Endothelial cell of umbilical vein (primary cell): ENCODE measurements at regions not wholly inside any gene's neighbourhood (a gene's known extent, or its start where the extent isn't known, plus 50 kb on each side); places are given as distances from the start of the nearest gene placed in this dataset.

Source experiments
- BruUV-seq: library from RNA; stranded (reverse); fragments of 400-500 nt; replicated peaks from 2 replicates; lab custom pipeline; 2021; lab: Mats Ljungman, UMichigan
- CTCF ChIA-PET: fragments of 300-600, 350-600 bp; sonication (Branson Sonifier 250); formaldehyde crosslinking; loops from one replicate; lab custom pipeline; 2021; ENCODE audit warnings: antibody characterized with exemption, inconsistent platforms; lab: Charles Lee
- POLR2A ChIA-PET: fragments of 300-600, 350-600 bp; sonication (Branson Sonifier 250); formaldehyde crosslinking; loops from one replicate; lab custom pipeline; 2021; ENCODE audit warnings: antibody characterized with exemption, inconsistent platforms; lab: Charles Lee
- DNase-seq: peaks from one replicate; pipeline ENCODE4 v3.0.0-alpha.2; 2011; ENCODE audit warnings: low read depth, low spot score
- FAIRE-seq: peaks from 2 replicates; lab custom pipeline; 2011; peaks lifted over from hg19 to GRCh38; lab: Jason Lieb, UNC
- H2AFZ ChIP-seq: 2 replicates; pipeline ENCODE4 v1.6.0; 2012; ENCODE audit warnings: low read depth, low read length, control low read depth, inconsistent platforms
- H3K27ac ChIP-seq: 2 replicates; pipeline ENCODE4 v1.5.1; 2011; ENCODE audit warnings: low read depth, mild to moderate bottlenecking, control low read depth, low read length, moderate library complexity; ENCODE audit not compliant: insufficient read depth
- H3K27me3 ChIP-seq, 2 experiments: 2 replicates each; pipeline versions ENCODE4 v1.6.0 to v1.6.1; 2011; ENCODE audit warnings: low read length in 2 of 2, mixed read lengths in 1 of 2; ENCODE audit not compliant: control insufficient read depth in 2 of 2, insufficient read depth in 2 of 2
- H3K36me3 ChIP-seq, 2 experiments: 2 replicates in 1 of 2; 3 replicates in 1 of 2; pipeline ENCODE4 v1.5.1; 2011; ENCODE audit warnings: low read length in 2 of 2, mild to moderate bottlenecking in 1 of 2, moderate library complexity in 1 of 2; ENCODE audit not compliant: control insufficient read depth in 2 of 2, insufficient read depth in 2 of 2; ENCODE audit errors: extremely low read depth in 1 of 2
- H3K4me1 ChIP-seq: 3 replicates; pipeline ENCODE4 v1.5.1; 2011; ENCODE audit warnings: mild to moderate bottlenecking, low read length; ENCODE audit not compliant: control insufficient read depth, insufficient read depth; ENCODE audit errors: extremely low read depth
- H3K4me2 ChIP-seq: 2 replicates; pipeline ENCODE4 v1.6.1; 2011; ENCODE audit warnings: low read length, control low read depth, mixed read lengths; ENCODE audit not compliant: insufficient read depth
- H3K4me3 ChIP-seq, 3 experiments: fragments of 200-600 bp in 1 of 3; sonication (generic), shearing (Covaris generic) in 1 of 3; replicated peaks in 1 of 3; 2 replicates each; pipeline ENCODE4 v1.5.1; 2011 to 2016; ENCODE audit warnings: control low read depth in 3 of 3, low read length in 3 of 3, mild to moderate bottlenecking in 2 of 3, inconsistent platforms in 1 of 3, low read depth in 1 of 3, moderate library complexity in 1 of 3; ENCODE audit not compliant: insufficient read depth in 1 of 3
- H3K79me2 ChIP-seq: 2 replicates; pipeline ENCODE4 v1.6.0; 2012; ENCODE audit warnings: low read length, inconsistent platforms; ENCODE audit not compliant: control insufficient read depth, insufficient read depth
- H3K9ac ChIP-seq: replicated peaks from 2 replicates; pipeline ENCODE3; 2011; ENCODE audit warnings: low read length, control low read depth; ENCODE audit not compliant: insufficient read depth; ENCODE audit errors: extremely low read depth
- H3K9me1 ChIP-seq: replicated peaks from 3 replicates; pipeline ENCODE4 v1.6.0; 2011; ENCODE audit warnings: mild to moderate bottlenecking, low read length; ENCODE audit not compliant: control insufficient read depth, insufficient read depth; ENCODE audit errors: extremely low read depth
- H3K9me3 ChIP-seq: replicated peaks from 2 replicates; pipeline ENCODE4 v1.5.1; 2012; ENCODE audit warnings: low read length, inconsistent platforms; ENCODE audit not compliant: control insufficient read depth, insufficient read depth
- H4K20me1 ChIP-seq: replicated peaks from 2 replicates; pipeline ENCODE3; 2011; ENCODE audit warnings: mild to moderate bottlenecking, low read length; ENCODE audit not compliant: control insufficient read depth, insufficient read depth; ENCODE audit errors: extremely low read depth
- CTCF ChIP-seq, 2 donors: IDR thresholded peaks; 1 replicate in 1 of 2; 2 replicates in 1 of 2; pipeline ENCODE4 v1.5.1; 2011; ENCODE audit warnings: low read length in 2 of 2, mild to moderate bottlenecking in 2 of 2, moderate library complexity in 2 of 2, control low read depth in 1 of 2, inconsistent platforms in 1 of 2, low read depth in 1 of 2; ENCODE audit not compliant: insufficient read depth in 1 of 2; ENCODE audit errors: extremely low read depth in 1 of 2
- EZH2 ChIP-seq: IDR thresholded peaks from 2 replicates; pipeline ENCODE4 v1.6.1; 2012; ENCODE audit warnings: borderline replicate concordance, low read depth, mild to moderate bottlenecking, moderate library complexity, low read length, inconsistent platforms; ENCODE audit not compliant: severe bottlenecking
- FOS ChIP-seq: IDR thresholded peaks from 2 replicates; pipeline ENCODE4 v1.6.1; 2011; ENCODE audit warnings: mild to moderate bottlenecking, low read length, moderate library complexity, borderline replicate concordance; ENCODE audit not compliant: insufficient read depth
- GATA2 ChIP-seq: IDR thresholded peaks from 2 replicates; pipeline ENCODE4 v1.7.0; 2011; ENCODE audit warnings: low read depth, mild to moderate bottlenecking, moderate library complexity, mixed read lengths, low read length; ENCODE audit not compliant: insufficient read length, insufficient read depth
- JUN ChIP-seq: IDR thresholded peaks from 2 replicates; pipeline ENCODE4 v1.6.1; 2011; ENCODE audit warnings: borderline replicate concordance, low read depth; ENCODE audit not compliant: insufficient read length, insufficient read depth
- MAX ChIP-seq: IDR thresholded peaks from 2 replicates; pipeline ENCODE4 v1.6.1; 2011; ENCODE audit not compliant: insufficient read depth, insufficient read length
- MYC ChIP-seq: IDR thresholded peaks from one replicate; pipeline ENCODE4 v1.6.1; 2011; ENCODE audit warnings: mild to moderate bottlenecking, low read depth, low read length
- POLR2A ChIP-seq: IDR thresholded peaks from 2 replicates; pipeline ENCODE4 v1.6.1; 2012; ENCODE audit warnings: low read depth, mild to moderate bottlenecking, control low read depth, low read length
- POLR2AphosphoS5 ChIP-seq: IDR thresholded peaks from 2 replicates; pipeline ENCODE4 v1.6.1; 2012; ENCODE audit warnings: low read depth, mild to moderate bottlenecking, control low read depth, low read length, moderate library complexity; ENCODE audit not compliant: insufficient read depth
- dilution Hi-C: fragments of 300-500 bp; cut with MboI; formaldehyde crosslinking; loops from one replicate; pipeline ENCODE4 v1.15.0; 2019; ENCODE audit warnings: low sequenced_read_pairs; ENCODE audit not compliant: extremely low pct_ligation_motif_present
- intact Hi-C: fragments of 100-400 bp; cut with micrococcal nuclease; formaldehyde crosslinking; loops from one replicate; pipeline ENCODE4 v1.10.0; 2022

GRCh38 chr3:181521831-181522230, 189.9 kb upstream of the SOX2 start:
- no peak overlapping the region for H3K27ac ChIP-seq
- no peaks in the 10 kb centered on the region for H3K4me1 ChIP-seq
- H3K79me2 ChIP-seq: no peaks in the 10 kb centered on the region
- POLR2A ChIA-PET: no interaction called here
- H3K4me3 ChIP-seq: no peak overlapping the region
- no TSS peak for BruUV-seq
- H3K9me3 ChIP-seq: no peaks in the 10 kb centered on the region
- DNase-seq (no peak), FAIRE-seq (no peak)
- H3K4me2 ChIP-seq: no peak overlapping the region
- no peaks in the 10 kb centered on the region for H3K36me3 ChIP-seq
- CTCF ChIA-PET: no interaction called here
- no peak overlapping the region for H2AFZ ChIP-seq
- no peak for TF ChIP-seq CTCF (IDR thresholded peaks at IDR 0.05; ENCODE audit: extremely low read depth in 1 of 2, insufficient read depth in 1 of 2, low read depth in 1 of 2, low read length in 2 of 2)
- TF ChIP-seq JUN: no peak
- TF ChIP-seq POLR2AphosphoS5: no peak
- TF ChIP-seq FOS: no peak
- no peak for TF ChIP-seq MAX
- no peak for TF ChIP-seq GATA2
- TF ChIP-seq EZH2: no peak
- TF ChIP-seq POLR2A: no peak
- no peak for TF ChIP-seq MYC
- H3K9me1 ChIP-seq: no peaks in the 10 kb centered on the region
- no peak overlapping the region for H3K9ac ChIP-seq
- H4K20me1 ChIP-seq: no peaks in the 10 kb centered on the region
- intact Hi-C loops: no loop called here
- dilution Hi-C loops: no loop called here
- H3K27me3 ChIP-seq: no peaks in the 10 kb centered on the region
